B cell (primary cell): ENCODE measurements at regions not wholly inside any gene's neighbourhood (a gene's known extent, or its start where the extent isn't known, plus 50 kb on each side); places are given as distances from the start of the nearest gene placed in this dataset.

ENCODE experiments used
- ATAC-seq: fragments of 200-7000 bp; cut with Tn5 transposase; one replicate; pipeline ENCODE4 v1.10.0; 2021; ENCODE audit warnings: low read depth, mild to moderate bottlenecking, moderate number of reproducible peaks, moderate library complexity
- CTCF ChIA-PET: fragments of 350-600 bp; sonication (Branson Sonifier 250); formaldehyde crosslinking; loops from one replicate; lab custom pipeline; 2021; ENCODE audit warnings: antibody characterized with exemption, inconsistent platforms; lab: Charles Lee
- POLR2A ChIA-PET: fragments of 350-600 bp; sonication (Branson Sonifier 250); formaldehyde crosslinking; loops from one replicate; lab custom pipeline; 2021; ENCODE audit warnings: antibody characterized with exemption; lab: Charles Lee
- DNase-seq: peaks from one replicate; pipeline ENCODE4 v3.0.0; 2013
- H2AFZ ChIP-seq: 2 replicates; pipeline ENCODE4 v1.6.1; 2012; ENCODE audit warnings: mild to moderate bottlenecking, low read depth, low read length; ENCODE audit not compliant: insufficient read depth, poor library complexity, severe bottlenecking
- H3K27ac ChIP-seq, 2 donors: 1 replicate in 1 of 2; 2 replicates in 1 of 2; pipeline ENCODE4 v1.5.1; 2012 to 2013; ENCODE audit warnings: low read length in 2 of 2, mild to moderate bottlenecking in 2 of 2, moderate library complexity in 1 of 2
- H3K27me3 ChIP-seq, 4 experiments: fragments of 200-600 bp in 1 of 4; sonication (generic) in 1 of 4; replicated peaks in 1 of 4; 1 replicate in 2 of 4; 2 replicates in 2 of 4; pipeline versions ENCODE4 v1.6.1 to v1.7.0; 2013 to 2016; ENCODE audit warnings: low read length in 3 of 4, mild to moderate bottlenecking in 2 of 4, mixed read lengths in 1 of 4, moderate library complexity in 1 of 4; ENCODE audit not compliant: insufficient read depth in 4 of 4, control insufficient read depth in 3 of 4; ENCODE audit errors: control extremely low read depth in 1 of 4
- H3K36me3 ChIP-seq, 2 experiments: replicated peaks in 1 of 2; 1 replicate in 1 of 2; 2 replicates in 1 of 2; pipeline versions ENCODE4 v1.6.1 to v1.7.1; 2013; ENCODE audit warnings: low read length in 1 of 2; ENCODE audit not compliant: insufficient read depth in 2 of 2, control insufficient read depth in 1 of 2; ENCODE audit errors: control extremely low read depth in 1 of 2, extremely low read depth in 1 of 2
- H3K4me1 ChIP-seq, 2 donors: fragments of 200-600 bp in 1 of 2; sonication (generic) in 1 of 2; 1 replicate in 1 of 2; 2 replicates in 1 of 2; pipeline versions ENCODE4 v1.5.1 to v1.6.1; 2013 to 2017; ENCODE audit warnings: low read length in 2 of 2; ENCODE audit not compliant: control insufficient read depth in 2 of 2, insufficient read depth in 2 of 2
- H3K4me2 ChIP-seq: replicated peaks from 2 replicates; pipeline ENCODE3; 2012; ENCODE audit warnings: mild to moderate bottlenecking, low read depth, low read length; ENCODE audit not compliant: poor library complexity, severe bottlenecking
- H3K4me3 ChIP-seq, 5 experiments: fragments of 200-600 bp in 1 of 5; sonication (generic) in 1 of 5; 1 replicate in 3 of 5; 2 replicates in 2 of 5; pipeline versions ENCODE4 v1.5.1 to v1.7.0; 2011 to 2016; ENCODE audit warnings: low read length in 4 of 5, mild to moderate bottlenecking in 4 of 5, low read depth in 2 of 5, control low read depth in 1 of 5, moderate library complexity in 1 of 5; ENCODE audit not compliant: insufficient read depth in 1 of 5; ENCODE audit errors: control extremely low read depth in 1 of 5, extremely low read depth in 1 of 5
- H3K79me2 ChIP-seq: fragments of 200-600 bp; sonication (generic); one replicate; pipeline ENCODE4 v1.6.0; 2016; ENCODE audit warnings: low read length; ENCODE audit not compliant: control insufficient read depth, insufficient read depth
- H3K9ac ChIP-seq: fragments of 200-600 bp; sonication (generic); 2 replicates; pipeline ENCODE4 v1.6.1; 2017; ENCODE audit warnings: mild to moderate bottlenecking, low read length, moderate library complexity
- H3K9me3 ChIP-seq, 3 donors: one replicate each; pipeline versions ENCODE4 v1.6.1 to v1.7.1; 2013; ENCODE audit warnings: low read length in 2 of 3; ENCODE audit not compliant: control insufficient read depth in 2 of 3, insufficient read depth in 1 of 3; ENCODE audit errors: control extremely low read depth in 1 of 3
- H4K20me1 ChIP-seq: 2 replicates; pipeline ENCODE4 v1.6.0; 2012; ENCODE audit warnings: mild to moderate bottlenecking, low read length; ENCODE audit not compliant: insufficient read depth, control insufficient read depth, poor library complexity, severe bottlenecking
- H3K27ac Mint-ChIP-seq: one replicate; pipeline ENCODE4 v1.8.0; 2021; ENCODE audit warnings: mixed read lengths
- H3K27me3 Mint-ChIP-seq: one replicate; pipeline ENCODE4 v1.8.0; 2021; ENCODE audit warnings: mixed read lengths
- H3K4me1 Mint-ChIP-seq: one replicate; pipeline ENCODE4 v1.8.0; 2021; ENCODE audit warnings: mixed read lengths
- H3K4me3 Mint-ChIP-seq: one replicate; pipeline ENCODE4 v1.8.0; 2021; ENCODE audit warnings: mixed read lengths
- H3K9me3 Mint-ChIP-seq: one replicate; pipeline ENCODE4 v1.8.0; 2022; ENCODE audit warnings: mixed read lengths; ENCODE audit not compliant: insufficient read depth
- CTCF ChIP-seq: fragments of 200-600 bp; IDR thresholded peaks from one replicate; pipeline ENCODE4 v1.8.0; 2022; ENCODE audit warnings: antibody characterized with exemption, mild to moderate bottlenecking
- EZH2 ChIP-seq: IDR thresholded peaks from 2 replicates; pipeline ENCODE4 v1.6.1; 2012; ENCODE audit warnings: borderline replicate concordance, low read depth, mild to moderate bottlenecking, moderate library complexity, low read length; ENCODE audit not compliant: insufficient read depth, poor library complexity, severe bottlenecking
- WGBS: methylation state at CpG from one replicate; pipeline ENCODE4 v1.1.5; 2013; ENCODE audit warnings: missing lambda C conversion rate; ENCODE audit not compliant: insufficient coverage; 5-methylcytosine and 5-hydroxymethylcytosine counted together
- intact Hi-C: fragments of 100-400 bp; cut with micrococcal nuclease; formaldehyde crosslinking; loops from one replicate; pipeline ENCODE4 v1.10.0; 2022

DNA sequence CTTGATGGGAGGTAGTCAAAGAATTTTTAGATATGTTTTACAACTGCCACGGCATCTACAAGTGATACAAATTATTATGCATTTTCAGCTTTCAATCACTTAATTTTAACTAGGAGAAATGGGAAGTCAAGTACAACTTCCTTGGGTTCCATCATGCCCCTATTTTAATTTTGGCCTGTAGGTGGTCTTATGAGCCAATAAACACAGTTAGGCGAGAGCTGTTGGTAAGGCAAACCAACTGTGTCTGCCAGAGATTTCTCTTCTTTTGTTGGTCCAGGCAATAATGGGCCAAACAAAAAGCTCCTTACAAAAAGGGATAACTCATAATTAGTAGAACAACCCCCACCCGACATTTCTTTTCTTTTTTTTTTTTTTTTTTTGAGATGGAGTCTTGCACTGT lies 63.3 kb upstream of the ARX start:
- no peak overlapping the region for H3K4me3 ChIP-seq
- H3K27ac Mint-ChIP-seq: no peak overlapping the region

GRCh38 chrX:25076941-25077500 lies 61.3 kb upstream of the ARX start:
- Histone ChIP-seq H3K4me1 (no peaks in the 10 kb centered on the region), H3K4me2 (no peak overlapping the region), H3K4me3 (no peak overlapping the region), H3K9me3 (no peaks in the 10 kb centered on the region), H3K27me3 (no peaks in the 10 kb centered on the region), H3K27ac (no peak overlapping the region), H3K79me2 (no peaks in the 10 kb centered on the region), H4K20me1 (no peaks in the 10 kb centered on the region), H3K36me3 (no peaks in the 10 kb centered on the region), H2AFZ (no peak overlapping the region), H3K9ac (no peak overlapping the region)
- 100% methylated on average over 1 of the region's 9 CpGs for WGBS
- TF ChIP-seq EZH2 (no peak), CTCF (no peak)
- intact Hi-C loops: no loop called here
- H3K4me1 Mint-ChIP-seq: no peaks in the 10 kb centered on the region
- ChIA-PET CTCF (no interaction called here), POLR2A (no interaction called here)
- H3K27me3 Mint-ChIP-seq: peaks cover 3% of the 10 kb centered on the region
- DNase-seq (no peak), ATAC-seq (no peak)
- no peaks in the 10 kb centered on the region for H3K9me3 Mint-ChIP-seq
- no peak overlapping the region for H3K27ac Mint-ChIP-seq
- no peak overlapping the region for H3K4me3 Mint-ChIP-seq

More for the DNA sequence above, 63.3 kb upstream of the ARX start:
- no peaks in the 10 kb centered on the region for H3K4me1 Mint-ChIP-seq
- POLR2A ChIA-PET: no interaction called here
- no peaks in the 10 kb centered on the region for H3K9me3 ChIP-seq
- no peaks in the 10 kb centered on the region for H3K4me1 ChIP-seq
- H3K4me2 ChIP-seq: no peak overlapping the region
- DNase-seq (no peak), ATAC-seq (no peak)
- H3K9me3 Mint-ChIP-seq: no peaks in the 10 kb centered on the region
- no peak overlapping the region for H2AFZ ChIP-seq
- no peak overlapping the region for H3K9ac ChIP-seq
- H3K27me3 Mint-ChIP-seq: peaks cover 3% of the 10 kb centered on the region
- intact Hi-C loops: no loop called here
- no peaks in the 10 kb centered on the region for H4K20me1 ChIP-seq
- no CpG with 5 or more reads among the region's 3 CpGs for WGBS
- no peak overlapping the region for H3K4me3 Mint-ChIP-seq
- no peaks in the 10 kb centered on the region for H3K79me2 ChIP-seq
- H3K27ac ChIP-seq: no peak overlapping the region
- TF ChIP-seq EZH2: no peak
- no peak for TF ChIP-seq CTCF
- no peaks in the 10 kb centered on the region for H3K36me3 ChIP-seq
- CTCF ChIA-PET: no interaction called here
- H3K27me3 ChIP-seq: no peaks in the 10 kb centered on the region
